GM23248 (cell line): ENCODE measurements at regions not wholly inside any gene's neighbourhood (a gene's known extent, or its start where the extent isn't known, plus 50 kb on each side); places are given as distances from the start of the nearest gene placed in this dataset.

Source experiments
- EZH2 ChIP-seq: fragments of 200-600 bp; sonication (generic); IDR thresholded peaks from 2 replicates; pipeline ENCODE4 v1.6.1; 2018; ENCODE audit warnings: antibody characterized with exemption, mild to moderate bottlenecking; ENCODE audit not compliant: insufficient read depth, poor library complexity, severe bottlenecking
- EZH2phosphoT487 ChIP-seq: fragments of 200-600 bp; sonication (generic); IDR thresholded peaks from 2 replicates; pipeline ENCODE4 v1.6.1; 2018; ENCODE audit warnings: antibody characterized with exemption, moderate library complexity, mild to moderate bottlenecking, low read depth; ENCODE audit not compliant: insufficient read depth

DNA sequence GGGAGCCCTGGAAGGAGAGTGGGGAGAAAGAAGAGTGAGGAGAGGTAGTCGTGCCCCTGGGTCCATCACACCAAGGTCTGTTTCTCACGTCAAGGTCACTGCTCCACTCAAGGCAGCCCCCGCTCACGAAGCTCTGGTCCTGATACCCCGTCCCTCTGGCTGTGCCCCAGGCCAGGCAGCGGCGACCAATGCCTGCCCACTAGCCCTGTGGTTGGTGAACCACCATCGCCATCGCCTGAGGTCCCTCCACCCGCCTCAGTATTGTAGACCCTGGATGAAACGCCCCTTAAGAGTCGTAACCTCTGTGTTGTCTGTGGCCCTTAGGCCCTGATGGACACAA is 378.3 kb upstream of the MYT1L start:
- TF ChIP-seq EZH2 = no peak
- TF ChIP-seq EZH2phosphoT487 = no peak
